ENCODE measurements at regions not wholly inside any gene's neighbourhood (a gene's known extent, or its start where the extent isn't known, plus 50 kb on each side); places are given as distances from the start of the nearest gene placed in this dataset.

- DNase-seq: no peak
- H3K4me1 Mint-ChIP-seq: no peaks in the 10 kb centered on the region
Measured at GRCh38 chr21:27596196-27596595, 629.3 kb upstream of the ADAMTS5 start.

GRCh38 chr21:27595716-27596115 is 628.8 kb upstream of the ADAMTS5 start:
- Mint-ChIP-seq H3K4me1 (no peaks in the 10 kb centered on the region), H3K9me3 (peaks cover 7 to 10% of the 10 kb centered on the region in 2 donors), H3K4me3 (no peak overlapping the region), H3K27me3 (no peaks in the 10 kb centered on the region), H3K27ac (peak overlapping the region in 1 of 2 donors; percentile 27)
- no peak for ATAC-seq
- no peak for DNase-seq

More at GRCh38 chr21:27596196-27596595, 629.3 kb upstream of the ADAMTS5 start:
- no peaks in the 10 kb centered on the region for H3K27me3 Mint-ChIP-seq
- H3K27ac Mint-ChIP-seq: peak overlapping the region in 1 of 2 donors; percentile 27
- no peak overlapping the region for H3K4me3 Mint-ChIP-seq
- H3K9me3 Mint-ChIP-seq: peaks cover 7 to 11% of the 10 kb centered on the region in 2 donors
- ATAC-seq: no peak

GRCh38 chr21:27590271-27590670 is 623.4 kb upstream of the ADAMTS5 start:
- DNase-seq (no peak), ATAC-seq (no peak)
- Mint-ChIP-seq H3K4me1 (no peaks in the 10 kb centered on the region), H3K9me3 (peaks cover 4 to 5% of the 10 kb centered on the region in 2 donors), H3K27me3 (no peaks in the 10 kb centered on the region), H3K4me3 (no peak overlapping the region), H3K27ac (no peak overlapping the region)

- Mint-ChIP-seq H3K27me3 (no peaks in the 10 kb centered on the region), H3K4me3 (no peak overlapping the region), H3K9me3 (peaks cover 4 to 5% of the 10 kb centered on the region in 2 donors), H3K27ac (no peak overlapping the region), H3K4me1 (no peaks in the 10 kb centered on the region)
- DNase-seq: no peak
- ATAC-seq: no peak
Measured at GRCh38 chr21:27589781-27590180, 622.9 kb upstream of the ADAMTS5 start.

- ATAC-seq: no peak
- Mint-ChIP-seq H3K27ac (no peak overlapping the region), H3K27me3 (no peaks in the 10 kb centered on the region), H3K4me1 (no peaks in the 10 kb centered on the region), H3K4me3 (no peak overlapping the region), H3K9me3 (no peaks in the 10 kb centered on the region)
- DNase-seq: no peak
Measured at GRCh38 chr21:27586986-27587385, 620.1 kb upstream of the ADAMTS5 start.

- Mint-ChIP-seq H3K9me3 (no peaks in the 10 kb centered on the region), H3K27ac (no peak overlapping the region), H3K4me1 (no peaks in the 10 kb centered on the region), H3K27me3 (no peaks in the 10 kb centered on the region), H3K4me3 (no peak overlapping the region)
- DNase-seq: no peak
- no peak for ATAC-seq
Measured at GRCh38 chr21:27586326-27586725, 619.4 kb upstream of the ADAMTS5 start.

GRCh38 chr21:27584256-27584655 is 617.4 kb upstream of the ADAMTS5 start:
- H3K27ac Mint-ChIP-seq: no peak overlapping the region
- no peak overlapping the region for H3K4me3 Mint-ChIP-seq
- ATAC-seq (no peak), DNase-seq (no peak)
- no peaks in the 10 kb centered on the region for H3K9me3 Mint-ChIP-seq
- no peaks in the 10 kb centered on the region for H3K27me3 Mint-ChIP-seq
- no peaks in the 10 kb centered on the region for H3K4me1 Mint-ChIP-seq

GRCh38 chr21:27582948-27583430 is 616.1 kb upstream of the ADAMTS5 start:
- Mint-ChIP-seq H3K27ac (no peak overlapping the region), H3K9me3 (no peaks in the 10 kb centered on the region), H3K27me3 (no peaks in the 10 kb centered on the region), H3K4me1 (no peaks in the 10 kb centered on the region), H3K4me3 (no peak overlapping the region)
- ATAC-seq (no peak), DNase-seq (no peak)

GRCh38 chr21:27582246-27582947 is 615.5 kb upstream of the ADAMTS5 start:
- no peak for ATAC-seq
- no peak overlapping the region for H3K27ac Mint-ChIP-seq
- H3K4me3 Mint-ChIP-seq: no peak overlapping the region
- no peaks in the 10 kb centered on the region for H3K27me3 Mint-ChIP-seq
- DNase-seq: no peak
- H3K4me1 Mint-ChIP-seq: no peaks in the 10 kb centered on the region
- no peaks in the 10 kb centered on the region for H3K9me3 Mint-ChIP-seq

- DNase-seq (no peak), ATAC-seq (no peak)
- Mint-ChIP-seq H3K27me3 (no peaks in the 10 kb centered on the region), H3K4me1 (no peaks in the 10 kb centered on the region), H3K4me3 (no peak overlapping the region), H3K27ac (no peak overlapping the region), H3K9me3 (no peaks in the 10 kb centered on the region)
Measured at GRCh38 chr21:27581168-27581567, 614.3 kb upstream of the ADAMTS5 start.

- no peak for ATAC-seq
- no peaks in the 10 kb centered on the region for H3K4me1 Mint-ChIP-seq
- H3K4me3 Mint-ChIP-seq: no peak overlapping the region
- no peaks in the 10 kb centered on the region for H3K27me3 Mint-ChIP-seq
- DNase-seq: no peak
- H3K27ac Mint-ChIP-seq: no peak overlapping the region
- no peaks in the 10 kb centered on the region for H3K9me3 Mint-ChIP-seq
Measured at GRCh38 chr21:27580276-27580675, 613.4 kb upstream of the ADAMTS5 start.

GRCh38 chr21:27578741-27579265 is 611.9 kb upstream of the ADAMTS5 start:
- Mint-ChIP-seq H3K27ac (no peak overlapping the region), H3K4me3 (no peak overlapping the region), H3K27me3 (no peaks in the 10 kb centered on the region), H3K9me3 (peaks cover 5% of the 10 kb centered on the region in 2 donors), H3K4me1 (no peaks in the 10 kb centered on the region)
- ATAC-seq (no peak), DNase-seq (no peak)

- Mint-ChIP-seq H3K4me1 (no peaks in the 10 kb centered on the region), H3K9me3 (peaks cover 8 to 15% of the 10 kb centered on the region in 2 donors), H3K27me3 (no peaks in the 10 kb centered on the region)
Measured at GRCh38 chr21:27572696-27573095, 605.8 kb upstream of the ADAMTS5 start.

GRCh38 chr21:27571706-27572105 is 604.8 kb upstream of the ADAMTS5 start:
- no peak for ATAC-seq
- H3K27me3 Mint-ChIP-seq: no peaks in the 10 kb centered on the region
- peaks cover 8 to 15% of the 10 kb centered on the region in 2 donors for H3K9me3 Mint-ChIP-seq
- no peaks in the 10 kb centered on the region for H3K4me1 Mint-ChIP-seq
- H3K4me3 Mint-ChIP-seq: no peak overlapping the region
- no peak for DNase-seq
- H3K27ac Mint-ChIP-seq: no peak overlapping the region

More at GRCh38 chr21:27572696-27573095, 605.8 kb upstream of the ADAMTS5 start:
- Mint-ChIP-seq H3K27ac (no peak overlapping the region), H3K4me3 (no peak overlapping the region)
- ATAC-seq (no peak), DNase-seq (no peak)

- no peak overlapping the region for H3K4me3 Mint-ChIP-seq
- ATAC-seq: no peak
- DNase-seq: no peak
- H3K9me3 Mint-ChIP-seq: peaks cover 8 to 15% of the 10 kb centered on the region in 2 donors
- H3K27ac Mint-ChIP-seq: no peak overlapping the region
- H3K27me3 Mint-ChIP-seq: no peaks in the 10 kb centered on the region
- H3K4me1 Mint-ChIP-seq: no peaks in the 10 kb centered on the region
Measured at GRCh38 chr21:27570306-27570868, 603.5 kb upstream of the ADAMTS5 start.

- Mint-ChIP-seq H3K4me3 (no peak overlapping the region), H3K27ac (no peak overlapping the region), H3K27me3 (no peaks in the 10 kb centered on the region), H3K4me1 (no peaks in the 10 kb centered on the region), H3K9me3 (peaks cover 8 to 15% of the 10 kb centered on the region in 2 donors)
- ATAC-seq (no peak), DNase-seq (no peak)
Measured at GRCh38 chr21:27569831-27570230, 602.9 kb upstream of the ADAMTS5 start.
